Stomach (tissue), 4 donors: ENCODE measurements at regions not wholly inside any gene's neighbourhood (a gene's known extent, or its start where the extent isn't known, plus 50 kb on each side); places are given as distances from the start of the nearest gene placed in this dataset.

Experiments used
- EP300 ChIP-seq: sonication (generic); formaldehyde crosslinking; IDR thresholded peaks from one replicate; pipeline ENCODE4 v1.6.1; 2017; ENCODE audit warnings: antibody characterized with exemption
- POLR2A ChIP-seq, 4 donors: fragments of 450-650 bp; IDR thresholded peaks; one replicate each; pipeline ENCODE4 v1.6.1; 2016; ENCODE audit warnings: antibody characterized with exemption in 4 of 4, control low read depth in 2 of 4, mild to moderate bottlenecking in 1 of 4, moderate library complexity in 1 of 4
- POLR2AphosphoS5 ChIP-seq, 3 donors: sonication (generic); formaldehyde crosslinking; IDR thresholded peaks; one replicate each; pipeline ENCODE4 v1.6.1; 2016; ENCODE audit warnings: antibody characterized with exemption in 3 of 3
- TF ChIP-seq, protein P1 (sequence below), 7 experiments: fragments of 450-650 bp in 4 of 7; fragments of 200-600 bp in 3 of 7; sonication (generic) in 3 of 7; IDR thresholded peaks; one replicate each; pipeline ENCODE4 v1.5.1; 2016 to 2019; ENCODE audit warnings: antibody characterized with exemption in 7 of 7, control low read depth in 2 of 7, mild to moderate bottlenecking in 1 of 7

DNA sequence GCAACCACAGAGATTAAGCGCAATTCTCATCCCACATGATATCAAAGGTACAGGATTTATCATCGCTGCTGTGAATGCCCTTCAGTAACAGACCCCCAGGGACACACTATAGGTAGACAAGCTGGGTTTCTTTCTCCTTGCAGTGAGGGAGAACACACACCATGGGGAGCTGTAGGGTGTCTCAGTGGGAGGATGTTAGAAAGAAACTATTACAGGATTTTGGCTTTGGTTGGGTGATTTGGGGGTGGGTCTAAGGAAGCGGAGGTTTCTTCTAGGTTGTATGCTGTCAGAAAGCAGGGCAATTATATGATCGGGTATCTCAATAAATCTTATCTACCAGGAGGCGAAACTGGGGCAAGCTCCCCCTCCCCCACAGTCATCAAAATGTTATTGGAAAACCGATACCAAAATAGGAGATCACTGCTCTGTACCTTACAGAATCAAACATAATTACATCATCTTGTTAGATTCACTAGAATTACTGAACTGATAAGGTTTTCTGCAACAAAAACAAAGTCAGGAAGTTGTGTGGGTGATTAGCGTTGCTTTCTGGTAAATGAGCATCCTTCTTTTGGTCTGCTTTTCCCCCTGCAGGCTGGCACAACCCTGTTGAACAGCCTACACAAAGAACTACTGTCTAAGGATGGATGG is 209.7 kb downstream of the TEX36 start:
- TF ChIP-seq, protein P1, sequence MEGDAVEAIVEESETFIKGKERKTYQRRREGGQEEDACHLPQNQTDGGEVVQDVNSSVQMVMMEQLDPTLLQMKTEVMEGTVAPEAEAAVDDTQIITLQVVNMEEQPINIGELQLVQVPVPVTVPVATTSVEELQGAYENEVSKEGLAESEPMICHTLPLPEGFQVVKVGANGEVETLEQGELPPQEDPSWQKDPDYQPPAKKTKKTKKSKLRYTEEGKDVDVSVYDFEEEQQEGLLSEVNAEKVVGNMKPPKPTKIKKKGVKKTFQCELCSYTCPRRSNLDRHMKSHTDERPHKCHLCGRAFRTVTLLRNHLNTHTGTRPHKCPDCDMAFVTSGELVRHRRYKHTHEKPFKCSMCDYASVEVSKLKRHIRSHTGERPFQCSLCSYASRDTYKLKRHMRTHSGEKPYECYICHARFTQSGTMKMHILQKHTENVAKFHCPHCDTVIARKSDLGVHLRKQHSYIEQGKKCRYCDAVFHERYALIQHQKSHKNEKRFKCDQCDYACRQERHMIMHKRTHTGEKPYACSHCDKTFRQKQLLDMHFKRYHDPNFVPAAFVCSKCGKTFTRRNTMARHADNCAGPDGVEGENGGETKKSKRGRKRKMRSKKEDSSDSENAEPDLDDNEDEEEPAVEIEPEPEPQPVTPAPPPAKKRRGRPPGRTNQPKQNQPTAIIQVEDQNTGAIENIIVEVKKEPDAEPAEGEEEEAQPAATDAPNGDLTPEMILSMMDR (IDR thresholded peaks at IDR 0.05): no peak
- no peak for TF ChIP-seq POLR2A (IDR thresholded peaks at IDR 0.05)
- TF ChIP-seq EP300: no peak
- TF ChIP-seq POLR2AphosphoS5 (IDR thresholded peaks at IDR 0.05): no peak
